Fibroblast of mammary gland (primary cell): ENCODE measurements at regions not wholly inside any gene's neighbourhood (a gene's known extent, or its start where the extent isn't known, plus 50 kb on each side); places are given as distances from the start of the nearest gene placed in this dataset.

Source experiments
- DNase-seq: peaks from one replicate; pipeline ENCODE4 v3.0.0-alpha.2; 2010; ENCODE audit warnings: low read depth
- H3K4me3 ChIP-seq: 2 replicates; pipeline ENCODE4 v1.5.1; 2011; ENCODE audit warnings: low read depth, mild to moderate bottlenecking, low read length, moderate library complexity; ENCODE audit not compliant: control insufficient read depth
- TF ChIP-seq, protein P1 (sequence below): conservative IDR thresholded peaks from 2 replicates; pipeline ENCODE4 v1.5.1; 2011; ENCODE audit warnings: low read depth, low read length, inconsistent platforms; ENCODE audit not compliant: control insufficient read depth, insufficient read depth

DNA sequence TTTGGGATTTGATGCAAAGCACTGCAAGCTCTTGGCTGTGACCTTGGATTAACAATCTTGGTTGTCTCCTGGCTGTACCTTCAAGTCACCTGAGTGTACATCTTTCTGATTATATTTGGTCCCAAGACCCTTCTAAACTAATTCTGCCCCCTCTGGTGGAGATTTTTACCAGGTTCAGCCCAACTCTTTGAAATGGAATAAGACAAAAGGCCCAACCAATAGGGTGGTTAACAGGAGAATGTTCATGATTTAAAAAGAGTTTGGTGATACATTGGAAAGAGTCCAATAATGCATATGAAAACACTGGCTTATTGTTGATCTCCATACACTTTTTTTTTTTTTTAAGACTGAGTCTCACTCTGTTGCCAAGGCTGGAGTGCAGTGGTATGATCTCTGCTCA is 77.5 kb upstream of the CD83 start:
- H3K4me3 ChIP-seq, result no peak overlapping the region
- DNase-seq, result no peak
- TF ChIP-seq, protein P1, sequence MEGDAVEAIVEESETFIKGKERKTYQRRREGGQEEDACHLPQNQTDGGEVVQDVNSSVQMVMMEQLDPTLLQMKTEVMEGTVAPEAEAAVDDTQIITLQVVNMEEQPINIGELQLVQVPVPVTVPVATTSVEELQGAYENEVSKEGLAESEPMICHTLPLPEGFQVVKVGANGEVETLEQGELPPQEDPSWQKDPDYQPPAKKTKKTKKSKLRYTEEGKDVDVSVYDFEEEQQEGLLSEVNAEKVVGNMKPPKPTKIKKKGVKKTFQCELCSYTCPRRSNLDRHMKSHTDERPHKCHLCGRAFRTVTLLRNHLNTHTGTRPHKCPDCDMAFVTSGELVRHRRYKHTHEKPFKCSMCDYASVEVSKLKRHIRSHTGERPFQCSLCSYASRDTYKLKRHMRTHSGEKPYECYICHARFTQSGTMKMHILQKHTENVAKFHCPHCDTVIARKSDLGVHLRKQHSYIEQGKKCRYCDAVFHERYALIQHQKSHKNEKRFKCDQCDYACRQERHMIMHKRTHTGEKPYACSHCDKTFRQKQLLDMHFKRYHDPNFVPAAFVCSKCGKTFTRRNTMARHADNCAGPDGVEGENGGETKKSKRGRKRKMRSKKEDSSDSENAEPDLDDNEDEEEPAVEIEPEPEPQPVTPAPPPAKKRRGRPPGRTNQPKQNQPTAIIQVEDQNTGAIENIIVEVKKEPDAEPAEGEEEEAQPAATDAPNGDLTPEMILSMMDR, result no peak

DNA sequence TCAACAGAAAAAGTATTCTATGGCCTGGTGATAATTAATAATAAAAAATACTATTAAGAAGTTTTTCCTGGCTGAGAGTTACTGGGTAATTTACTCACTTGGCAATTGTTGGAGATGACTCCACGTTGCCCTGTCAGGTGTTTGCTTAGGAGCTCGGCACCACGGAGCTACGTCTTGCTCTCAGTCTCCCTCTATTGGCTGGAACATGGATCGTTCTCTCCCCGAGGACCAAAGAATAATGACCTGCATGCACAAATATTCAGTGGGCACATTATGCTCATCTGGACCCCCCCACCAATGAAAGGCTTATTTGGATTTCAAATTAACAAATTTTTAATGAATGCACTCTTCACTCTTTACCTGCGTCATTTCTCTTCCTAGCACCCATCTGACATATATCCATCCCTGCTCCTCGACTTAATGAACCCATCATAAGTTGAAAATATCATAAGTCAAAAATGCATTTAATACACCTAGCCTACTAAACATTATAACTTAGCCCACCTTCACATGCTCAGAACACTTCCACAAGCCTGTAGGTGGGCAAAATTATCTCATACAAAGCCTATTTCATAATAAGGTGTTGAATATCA is 71.0 kb upstream of the CD83 start:
- TF ChIP-seq, protein P1, result peak; percentile 89
- no peak overlapping the region for H3K4me3 ChIP-seq
- DNase-seq, result peak; percentile 61

DNA sequence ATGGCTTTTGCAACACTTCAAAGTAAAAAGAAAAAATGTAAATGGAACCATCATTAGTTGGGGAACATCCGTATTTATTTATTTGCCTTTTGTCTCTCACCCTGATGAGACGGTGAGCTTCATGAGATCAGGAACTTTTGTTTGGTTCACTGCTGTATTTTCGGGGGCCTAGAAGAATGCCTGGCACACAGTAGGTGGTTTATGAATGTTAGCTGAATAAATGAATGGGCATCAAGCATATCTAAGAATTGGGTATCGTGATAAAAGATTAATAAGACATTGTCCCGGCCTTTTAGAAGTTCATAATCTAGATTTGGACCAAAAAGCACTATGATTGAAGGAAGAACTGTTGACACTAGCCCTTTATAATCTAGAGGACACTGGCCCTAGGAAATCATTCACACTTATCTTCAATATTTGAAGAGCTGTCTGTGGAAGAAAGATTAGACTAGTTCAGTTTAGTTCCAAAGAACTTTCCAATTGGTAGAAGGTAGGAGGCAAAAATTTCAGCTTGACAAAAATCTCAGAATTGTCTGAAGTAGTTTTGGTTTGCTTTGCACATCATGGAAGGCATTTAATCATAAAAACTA is 70.3 kb upstream of the CD83 start:
- TF ChIP-seq, protein P1, result no peak
- DNase-seq, result no peak
- H3K4me3 ChIP-seq, result no peak overlapping the region

DNA sequence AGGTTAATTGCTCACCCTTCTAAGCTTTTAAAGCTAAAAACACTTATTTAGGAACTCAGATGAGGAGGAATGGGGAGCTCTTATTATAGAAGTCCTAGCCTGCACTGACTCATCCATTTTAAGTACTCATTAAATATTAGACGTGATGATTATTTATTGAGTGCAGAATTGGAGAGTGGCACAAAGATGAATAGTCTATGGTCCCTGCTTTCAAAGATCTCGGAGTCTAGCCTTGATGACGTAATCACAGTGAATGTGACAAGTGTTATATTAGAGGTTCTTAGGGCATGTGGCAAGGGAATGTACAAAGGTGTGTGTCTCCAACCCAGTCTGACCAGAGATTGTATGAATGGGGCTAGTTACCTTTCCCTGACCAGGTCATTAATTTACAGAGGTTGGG is 68.7 kb upstream of the CD83 start:
- DNase-seq, result no peak
- TF ChIP-seq, protein P1, result no peak
- H3K4me3 ChIP-seq, result no peak overlapping the region

DNA sequence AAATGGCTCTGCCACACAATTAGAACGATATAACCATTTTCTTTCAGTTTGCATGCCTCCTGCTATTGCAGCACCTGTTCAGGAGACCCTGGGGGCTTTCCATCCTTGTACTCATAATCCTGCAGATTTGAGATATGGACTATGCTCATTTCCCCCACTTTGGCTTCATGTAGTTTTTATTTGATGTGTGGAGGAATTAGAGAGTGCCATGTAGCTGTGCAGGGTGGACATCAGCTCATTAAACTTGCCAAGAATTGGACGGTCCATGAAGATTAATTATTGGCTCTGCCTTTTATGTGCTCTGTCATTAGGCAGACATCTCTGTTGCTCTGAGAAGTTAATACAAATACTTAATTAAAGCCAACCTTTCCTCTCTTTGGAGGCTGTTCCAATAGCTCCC is 66.2 kb upstream of the CD83 start:
- DNase-seq, result no peak
- TF ChIP-seq, protein P1, result no peak
- no peak overlapping the region for H3K4me3 ChIP-seq

DNA sequence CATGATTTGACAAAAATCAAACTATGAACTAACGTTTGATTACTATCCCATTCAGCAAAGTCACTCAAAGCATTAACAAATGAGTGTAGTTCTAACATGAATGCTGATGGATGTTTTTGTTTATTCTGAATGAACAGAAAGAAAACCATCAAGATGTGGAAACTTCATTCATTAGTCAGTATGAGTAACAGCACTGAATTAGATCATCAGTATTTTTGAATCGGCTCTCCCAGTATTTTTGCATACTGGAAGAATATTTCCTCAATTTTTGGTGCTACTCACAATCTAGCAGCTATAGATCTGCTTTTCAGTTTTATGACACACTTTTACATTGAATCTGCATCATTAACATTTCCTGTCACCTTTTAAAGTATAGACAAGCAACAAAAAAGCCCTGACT is 63.8 kb upstream of the CD83 start:
- TF ChIP-seq, protein P1, result no peak
- H3K4me3 ChIP-seq, result no peak overlapping the region
- DNase-seq, result peak; percentile 69

DNA sequence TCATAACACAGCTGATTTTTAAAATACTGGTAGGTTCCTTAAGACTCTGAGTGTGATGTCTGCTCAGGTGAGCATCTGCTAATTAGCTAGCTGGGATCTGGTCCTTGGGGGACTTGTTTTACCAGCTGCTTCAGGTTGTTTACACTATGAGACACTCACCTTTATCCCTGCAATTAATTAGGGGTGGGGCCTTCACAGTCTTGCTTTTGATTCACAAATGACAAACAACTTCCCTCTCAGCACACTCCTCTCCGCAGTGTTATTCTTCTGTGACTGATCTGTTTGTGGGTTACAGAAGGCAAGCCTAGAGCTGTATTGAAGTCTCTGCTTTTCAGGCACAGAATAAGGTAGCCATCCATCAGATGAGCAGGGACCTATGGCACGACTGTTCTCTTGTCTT is 62.0 kb upstream of the CD83 start:
- no peak overlapping the region for H3K4me3 ChIP-seq
- DNase-seq, result no peak
- TF ChIP-seq, protein P1, result no peak
